ENCODE measurements at regions not wholly inside any gene's neighbourhood (a gene's known extent, or its start where the extent isn't known, plus 50 kb on each side); places are given as distances from the start of the nearest gene placed in this dataset.
A peak's percentile ranks its signal among the peaks of the same experiment; 100 is the strongest.

- intact Hi-C loops (cut with DNase I), result no loop called here
- no peak for ATAC-seq (ENCODE audit: low FRiP score)
- no peaks in the 10 kb centered on the region for H3K4me1 ChIP-seq (ENCODE audit: control insufficient read depth in 1 of 2, insufficient read depth in 2 of 2, low read length in 2 of 2)
- WGBS, 2 donors, result 73 to 79% methylated on average over 15 of the region's 15 CpGs
- H3K9me3 ChIP-seq (ENCODE audit: control insufficient read depth, low read length), result no peaks in the 10 kb centered on the region
- no peaks in the 10 kb centered on the region for H3K36me3 ChIP-seq (ENCODE audit: control insufficient read depth in 1 of 2, insufficient read depth in 2 of 2, low read length in 1 of 2)
- H3K27ac ChIP-seq (ENCODE audit: low read depth in 1 of 2, low read length in 2 of 2), result no peak overlapping the region
- no peak overlapping the region for H3K4me3 ChIP-seq (ENCODE audit: low read length in 2 of 2)
- H3K27me3 ChIP-seq (ENCODE audit: control insufficient read depth in 1 of 2, insufficient read depth in 2 of 2, low read length in 1 of 2), result no peaks in the 10 kb centered on the region
- peak in 1 of 2 donors; percentile 71 for DNase-seq
These were observed 115.5 kb downstream of the TWIST2 start for GRCh38 chr2:238963161-238963970.

GRCh38 chr2:238963971-238964328 is 116.1 kb downstream of the TWIST2 start:
- H3K9me3 ChIP-seq (ENCODE audit: control insufficient read depth, low read length), result no peaks in the 10 kb centered on the region
- H3K27me3 ChIP-seq (ENCODE audit: control insufficient read depth in 1 of 2, insufficient read depth in 2 of 2, low read length in 1 of 2), result no peaks in the 10 kb centered on the region
- H3K27ac ChIP-seq (ENCODE audit: low read depth in 1 of 2, low read length in 2 of 2), result no peak overlapping the region
- ATAC-seq (ENCODE audit: low FRiP score), result no peak
- H3K36me3 ChIP-seq (ENCODE audit: control insufficient read depth in 1 of 2, insufficient read depth in 2 of 2, low read length in 1 of 2), result no peaks in the 10 kb centered on the region
- WGBS, 2 donors, result 71 to 88% methylated on average over 2 of the region's 2 CpGs
- intact Hi-C loops (cut with DNase I), result no loop called here
- no peak for DNase-seq
- H3K4me3 ChIP-seq (ENCODE audit: low read length in 2 of 2), result no peak overlapping the region
- H3K4me1 ChIP-seq (ENCODE audit: control insufficient read depth in 1 of 2, insufficient read depth in 2 of 2, low read length in 2 of 2), result no peaks in the 10 kb centered on the region

GRCh38 chr2:238964544-238965067 is 116.7 kb downstream of the TWIST2 start:
- no peak overlapping the region for H3K27ac ChIP-seq (ENCODE audit: low read depth in 1 of 2, low read length in 2 of 2)
- 90 to 92% methylated on average over 12 of the region's 12 CpGs for WGBS, 2 donors
- H3K27me3 ChIP-seq (ENCODE audit: control insufficient read depth in 1 of 2, insufficient read depth in 2 of 2, low read length in 1 of 2), result no peaks in the 10 kb centered on the region
- intact Hi-C loops (cut with DNase I), result no loop called here
- H3K36me3 ChIP-seq (ENCODE audit: control insufficient read depth in 1 of 2, insufficient read depth in 2 of 2, low read length in 1 of 2), result no peaks in the 10 kb centered on the region
- DNase-seq (no peak), ATAC-seq (ENCODE audit: low FRiP score) (no peak)
- no peaks in the 10 kb centered on the region for H3K9me3 ChIP-seq (ENCODE audit: control insufficient read depth, low read length)
- H3K4me1 ChIP-seq (ENCODE audit: control insufficient read depth in 1 of 2, insufficient read depth in 2 of 2, low read length in 2 of 2), result no peaks in the 10 kb centered on the region
- H3K4me3 ChIP-seq (ENCODE audit: low read length in 2 of 2), result no peak overlapping the region

- Histone ChIP-seq H3K4me3 (ENCODE audit: low read length in 2 of 2) (no peak overlapping the region), H3K36me3 (ENCODE audit: control insufficient read depth in 1 of 2, insufficient read depth in 2 of 2, low read length in 1 of 2) (no peaks in the 10 kb centered on the region), H3K9me3 (ENCODE audit: control insufficient read depth, low read length) (no peaks in the 10 kb centered on the region), H3K27ac (ENCODE audit: low read depth in 1 of 2, low read length in 2 of 2) (no peak overlapping the region), H3K4me1 (ENCODE audit: control insufficient read depth in 1 of 2, insufficient read depth in 2 of 2, low read length in 2 of 2) (no peaks in the 10 kb centered on the region), H3K27me3 (ENCODE audit: control insufficient read depth in 1 of 2, insufficient read depth in 2 of 2, low read length in 1 of 2) (no peaks in the 10 kb centered on the region)
- ATAC-seq (ENCODE audit: low FRiP score) (no peak), DNase-seq (no peak)
- intact Hi-C loops (cut with DNase I), result no loop called here
- WGBS, 2 donors, result 77 to 85% methylated on average over 18 of the region's 18 CpGs
These were observed 117.6 kb downstream of the TWIST2 start for GRCh38 chr2:238965371-238966071.

GRCh38 chr2:238966072-238966937 is 118.4 kb downstream of the TWIST2 start:
- no peaks in the 10 kb centered on the region for H3K36me3 ChIP-seq (ENCODE audit: control insufficient read depth in 1 of 2, insufficient read depth in 2 of 2, low read length in 1 of 2)
- 81 to 87% methylated on average over 46 of the region's 46 CpGs for WGBS, 2 donors
- H3K4me1 ChIP-seq (ENCODE audit: control insufficient read depth in 1 of 2, insufficient read depth in 2 of 2, low read length in 2 of 2), result no peaks in the 10 kb centered on the region
- ATAC-seq (ENCODE audit: low FRiP score) (no peak), DNase-seq (no peak)
- no peaks in the 10 kb centered on the region for H3K9me3 ChIP-seq (ENCODE audit: control insufficient read depth, low read length)
- H3K4me3 ChIP-seq (ENCODE audit: low read length in 2 of 2), result no peak overlapping the region
- intact Hi-C loops (cut with DNase I), result no loop called here
- no peaks in the 10 kb centered on the region for H3K27me3 ChIP-seq (ENCODE audit: control insufficient read depth in 1 of 2, insufficient read depth in 2 of 2, low read length in 1 of 2)
- H3K27ac ChIP-seq (ENCODE audit: low read depth in 1 of 2, low read length in 2 of 2), result no peak overlapping the region

- peak in 1 of 2 donors; percentile 43 for DNase-seq
- ATAC-seq (ENCODE audit: low FRiP score), result no peak
- intact Hi-C loops (cut with DNase I), result no loop called here
These were observed 119.4 kb downstream of the TWIST2 start for GRCh38 chr2:238967031-238967977.

GRCh38 chr2:238967978-238968360 is 120.1 kb downstream of the TWIST2 start:
- Histone ChIP-seq H3K36me3 (ENCODE audit: control insufficient read depth in 1 of 2, insufficient read depth in 2 of 2, low read length in 1 of 2) (no peaks in the 10 kb centered on the region), H3K4me3 (ENCODE audit: low read length in 2 of 2) (no peak overlapping the region), H3K9me3 (ENCODE audit: control insufficient read depth, low read length) (no peaks in the 10 kb centered on the region), H3K4me1 (ENCODE audit: control insufficient read depth in 1 of 2, insufficient read depth in 2 of 2, low read length in 2 of 2) (no peaks in the 10 kb centered on the region), H3K27ac (ENCODE audit: low read depth in 1 of 2, low read length in 2 of 2) (no peak overlapping the region), H3K27me3 (ENCODE audit: control insufficient read depth in 1 of 2, insufficient read depth in 2 of 2, low read length in 1 of 2) (no peaks in the 10 kb centered on the region)
- DNase-seq, result peak in 1 of 2 donors; percentile 24
- intact Hi-C loops (cut with DNase I), result no loop called here
- ATAC-seq (ENCODE audit: low FRiP score), result no peak
- WGBS, 2 donors, result 84 to 85% methylated on average over 8 of the region's 8 CpGs

More at GRCh38 chr2:238967031-238967977, 119.4 kb downstream of the TWIST2 start:
- Histone ChIP-seq H3K27ac (ENCODE audit: low read depth in 1 of 2, low read length in 2 of 2) (no peak overlapping the region), H3K9me3 (ENCODE audit: control insufficient read depth, low read length) (no peaks in the 10 kb centered on the region), H3K36me3 (ENCODE audit: control insufficient read depth in 1 of 2, insufficient read depth in 2 of 2, low read length in 1 of 2) (no peaks in the 10 kb centered on the region), H3K4me3 (ENCODE audit: low read length in 2 of 2) (no peak overlapping the region), H3K4me1 (ENCODE audit: control insufficient read depth in 1 of 2, insufficient read depth in 2 of 2, low read length in 2 of 2) (no peaks in the 10 kb centered on the region), H3K27me3 (ENCODE audit: control insufficient read depth in 1 of 2, insufficient read depth in 2 of 2, low read length in 1 of 2) (no peaks in the 10 kb centered on the region)
- WGBS, 2 donors, result 74 to 76% methylated on average over 43 of the region's 43 CpGs
